Activated naive CD4-positive, alpha-beta T cell treated with anti-CD3 and anti-CD28 coated beads for 36 hours (primary cell): ENCODE measurements at regions not wholly inside any gene's neighbourhood (a gene's known extent, or its start where the extent isn't known, plus 50 kb on each side); places are given as distances from the start of the nearest gene placed in this dataset.
"Not testable (repeated sequence)": the region's sequence is repeated elsewhere in the genome, so short reads cannot be mapped to it uniquely, and the experiment has no call there.

Source experiments
- CTCF ChIA-PET: fragments of 350-600 bp; sonication (Branson Sonifier 250); formaldehyde crosslinking; loops from one replicate; lab custom pipeline; 2021; ENCODE audit warnings: antibody characterized with exemption; lab: Charles Lee
- DNase-seq: peaks from one replicate; pipeline ENCODE4 v3.0.0-alpha.2; 2020
- H3K27ac Mint-ChIP-seq: one replicate; pipeline ENCODE4 v1.8.0; 2021; ENCODE audit warnings: mild to moderate bottlenecking, mixed read lengths
- H3K27me3 Mint-ChIP-seq: one replicate; pipeline ENCODE4 v1.8.0; 2021; ENCODE audit warnings: low read depth, mixed read lengths
- H3K36me3 Mint-ChIP-seq: one replicate; pipeline ENCODE4 v1.8.0; 2021; ENCODE audit warnings: low read depth, mixed read lengths
- H3K4me1 Mint-ChIP-seq: one replicate; pipeline ENCODE4 v1.8.0; 2021; ENCODE audit warnings: low read depth, mixed read lengths
- H3K4me3 Mint-ChIP-seq: one replicate; pipeline ENCODE4 v1.8.0; 2021; ENCODE audit warnings: mild to moderate bottlenecking, moderate library complexity, mixed read lengths
- H3K9me3 Mint-ChIP-seq: one replicate; pipeline ENCODE4 v1.8.0; 2021; ENCODE audit warnings: mixed read lengths
- intact Hi-C: fragments of 100-400 bp; cut with micrococcal nuclease; formaldehyde crosslinking; loops from one replicate; pipeline ENCODE4 v1.15.1; 2023

GRCh38 chr12:4151362-4152121, 122.0 kb upstream of the CCND2 start:
- Mint-ChIP-seq H3K36me3 (peaks cover 5% of the 10 kb centered on the region), H3K27ac (peak overlapping the region; percentile 98), H3K4me3 (no peak overlapping the region), H3K27me3 (no peaks in the 10 kb centered on the region), H3K9me3 (peaks cover 3% of the 10 kb centered on the region), H3K4me1 (peaks cover 87% of the 10 kb centered on the region)
- CTCF ChIA-PET = interaction anchor here (0.5 to 6.8 kb wide), 7 partner anchors 9 to 150 kb away, joined by 3 to 29 read pairs (median 4); no protein-coding TSS in a partner anchor
- DNase-seq = peak; percentile 6
- intact Hi-C loops = loop anchor here (1.0 to 5.0 kb wide), 2 partner anchors 9 to 89 kb away; no protein-coding TSS in a partner anchor

DNA sequence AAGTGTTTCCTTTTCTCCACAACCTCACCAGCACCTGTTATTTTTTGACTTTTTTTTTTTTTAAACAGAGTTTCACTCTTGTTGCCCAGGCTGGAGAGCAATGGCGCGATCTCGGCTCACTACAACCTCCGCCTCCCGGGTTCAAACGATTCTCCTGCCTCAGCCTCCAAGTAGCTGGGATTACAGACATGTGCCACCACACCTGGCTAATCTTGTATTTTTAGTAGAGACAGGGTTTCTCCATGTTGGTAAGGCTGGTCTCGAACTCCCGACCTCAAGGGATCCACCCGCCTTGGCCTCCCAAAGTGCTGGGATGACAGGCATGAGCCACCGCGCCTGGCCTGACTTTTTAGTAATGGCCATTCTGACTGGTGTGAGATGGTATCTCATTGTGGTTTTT, 123.2 kb upstream of the CCND2 start:
- not testable (repeated sequence) for H3K27me3 Mint-ChIP-seq, H3K4me3 Mint-ChIP-seq, H3K36me3 Mint-ChIP-seq, H3K9me3 Mint-ChIP-seq
- peak overlapping the region; percentile 16 for H3K27ac Mint-ChIP-seq
- CTCF ChIA-PET = interaction anchor here (6.8 kb wide), 1 partner anchor 15 kb away, joined by 29 read pairs; no protein-coding TSS in a partner anchor
- peaks cover 89% of the 10 kb centered on the region for H3K4me1 Mint-ChIP-seq
- intact Hi-C loops = loop anchor here (5.0 kb wide), 1 partner anchor 88 kb away; no protein-coding TSS in a partner anchor
- DNase-seq = peak; percentile 5

GRCh38 chr12:4148418-4149056, 125.0 kb upstream of the CCND2 start:
- Mint-ChIP-seq H3K4me1 (peaks cover 89% of the 10 kb centered on the region), H3K36me3 (peaks cover 5% of the 10 kb centered on the region), H3K4me3 (no peak overlapping the region), H3K27me3 (no peaks in the 10 kb centered on the region), H3K9me3 (peaks cover 3% of the 10 kb centered on the region), H3K27ac (peak overlapping the region; percentile 92)
- intact Hi-C loops = no loop called here
- peak; percentile 82 for DNase-seq
- CTCF ChIA-PET = interaction anchor here (1.3 to 5.2 kb wide), 3 partner anchors 7 to 128 kb away, joined by 3 to 55 read pairs (median 5); no protein-coding TSS in a partner anchor

DNA sequence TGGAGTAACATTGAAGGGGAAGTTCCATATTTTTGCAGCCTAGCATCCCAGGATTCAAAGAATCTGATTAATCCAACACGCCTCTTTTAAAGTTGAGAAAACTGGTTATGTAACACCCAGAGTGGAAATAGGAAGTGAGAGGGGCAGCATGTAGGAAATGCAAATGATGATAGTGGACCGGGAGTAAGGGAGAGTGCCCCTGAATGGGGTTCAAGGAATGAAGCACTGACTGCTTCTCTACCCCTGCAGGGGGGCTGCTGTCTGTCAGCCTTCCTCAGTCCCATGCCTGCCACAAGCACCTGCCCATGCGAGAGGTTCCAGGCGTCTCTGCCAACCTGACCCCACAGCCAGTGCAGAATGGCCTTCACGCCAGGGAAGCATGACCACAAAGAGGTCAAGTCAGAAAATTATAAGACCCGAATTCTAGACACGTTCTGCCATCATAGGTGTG, 126.5 kb upstream of the CCND2 start:
- intact Hi-C loops = no loop called here
- H3K27me3 Mint-ChIP-seq = no peaks in the 10 kb centered on the region
- CTCF ChIA-PET = interaction anchor here (0.9 to 8.1 kb wide), 7 partner anchors 10 to 130 kb away, joined by 4 to 55 read pairs (median 23); partner anchors contain the start of gene CCND2

DNA sequence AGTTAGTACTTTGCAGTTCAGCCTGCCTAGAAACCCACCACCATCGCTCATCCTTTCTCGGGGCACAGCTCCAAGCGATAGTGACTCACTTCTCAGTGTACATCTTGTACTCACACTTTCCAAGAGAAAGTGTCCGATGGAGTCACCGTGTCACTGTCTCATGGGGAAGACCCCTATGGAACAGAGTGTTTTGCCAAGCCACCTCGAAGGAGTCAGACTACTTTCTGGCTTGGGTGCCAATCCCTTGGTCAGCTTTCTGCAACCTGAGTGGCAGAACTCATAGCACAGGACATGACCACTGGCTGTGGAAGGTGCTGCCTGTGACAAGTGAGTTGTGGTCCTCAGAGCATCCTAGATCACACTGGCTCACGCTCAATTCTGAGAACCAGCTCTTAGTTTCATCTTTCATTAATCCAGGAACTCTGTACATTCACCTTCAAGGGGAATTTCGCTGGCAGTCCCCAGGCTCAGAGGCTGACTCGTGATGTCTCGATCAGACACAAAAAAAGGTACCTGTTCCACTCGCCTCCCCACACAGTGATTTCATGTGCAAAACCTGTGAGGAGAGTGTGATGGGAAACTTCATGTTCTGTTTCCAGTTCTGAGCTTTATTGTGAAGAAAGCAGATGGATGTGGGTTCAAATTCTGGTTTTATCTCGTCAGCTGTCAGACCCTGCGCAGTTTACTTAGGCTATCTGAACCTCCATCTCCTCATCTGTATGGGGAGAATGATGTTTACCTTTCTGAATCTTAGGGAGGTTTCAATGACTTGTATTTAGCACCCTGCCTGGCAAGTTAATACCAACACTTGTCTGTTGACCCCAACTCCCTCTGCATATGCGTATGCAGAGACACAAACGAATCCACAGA, 127.3 kb upstream of the CCND2 start:
- CTCF ChIA-PET = interaction anchor here (0.9 to 8.1 kb wide), 13 partner anchors 8 to 130 kb away, joined by 3 to 55 read pairs (median 8); partner anchors contain the start of gene CCND2
- Mint-ChIP-seq H3K4me3 (peak overlapping the region; percentile 36), H3K4me1 (peaks cover 87% of the 10 kb centered on the region), H3K36me3 (peaks cover 2% of the 10 kb centered on the region), H3K9me3 (peaks cover 2% of the 10 kb centered on the region), H3K27ac (peak overlapping the region; percentile 92), H3K27me3 (no peaks in the 10 kb centered on the region)
- peak; percentile 92 for DNase-seq
- intact Hi-C loops = loop anchor here (1.0 kb wide), 8 partner anchors 8 to 276 kb away; no protein-coding TSS in a partner anchor

More for the DNA sequence above, 126.5 kb upstream of the CCND2 start:
- DNase-seq = no peak
- peak overlapping the region; percentile 92 for H3K27ac Mint-ChIP-seq
- H3K36me3 Mint-ChIP-seq = peaks cover 5% of the 10 kb centered on the region
- peaks cover 3% of the 10 kb centered on the region for H3K9me3 Mint-ChIP-seq
- no peak overlapping the region for H3K4me3 Mint-ChIP-seq
- H3K4me1 Mint-ChIP-seq = peaks cover 87% of the 10 kb centered on the region

- CTCF ChIA-PET = interaction anchor here (0.6 to 8.1 kb wide), 15 partner anchors 9 to 175 kb away, joined by 3 to 55 read pairs (median 4); partner anchors contain the start of gene CCND2
- Mint-ChIP-seq H3K4me1 (peaks cover 92% of the 10 kb centered on the region), H3K27me3 (no peaks in the 10 kb centered on the region), H3K27ac (peak overlapping the region; percentile 92), H3K4me3 (no peak overlapping the region), H3K36me3 (no peaks in the 10 kb centered on the region), H3K9me3 (no peaks in the 10 kb centered on the region)
- no peak for DNase-seq
- intact Hi-C loops = no loop called here
These were observed 128.9 kb upstream of the CCND2 start for GRCh38 chr12:4144676-4145075.

GRCh38 chr12:4143896-4144295, 129.7 kb upstream of the CCND2 start:
- Mint-ChIP-seq H3K27ac (peak overlapping the region; percentile 92), H3K27me3 (no peaks in the 10 kb centered on the region), H3K4me1 (peaks cover 97% of the 10 kb centered on the region), H3K36me3 (no peaks in the 10 kb centered on the region), H3K4me3 (no peak overlapping the region), H3K9me3 (peaks cover 1% of the 10 kb centered on the region)
- peak; percentile 58 for DNase-seq
- intact Hi-C loops = loop anchor here (1.0 kb wide), 2 partner anchors 9 to 133 kb away; no protein-coding TSS in a partner anchor
- CTCF ChIA-PET = interaction anchor here (0.6 to 8.1 kb wide), 18 partner anchors 9 to 238 kb away, joined by 3 to 55 read pairs (median 4); partner anchors contain the start of gene CCND2

DNA sequence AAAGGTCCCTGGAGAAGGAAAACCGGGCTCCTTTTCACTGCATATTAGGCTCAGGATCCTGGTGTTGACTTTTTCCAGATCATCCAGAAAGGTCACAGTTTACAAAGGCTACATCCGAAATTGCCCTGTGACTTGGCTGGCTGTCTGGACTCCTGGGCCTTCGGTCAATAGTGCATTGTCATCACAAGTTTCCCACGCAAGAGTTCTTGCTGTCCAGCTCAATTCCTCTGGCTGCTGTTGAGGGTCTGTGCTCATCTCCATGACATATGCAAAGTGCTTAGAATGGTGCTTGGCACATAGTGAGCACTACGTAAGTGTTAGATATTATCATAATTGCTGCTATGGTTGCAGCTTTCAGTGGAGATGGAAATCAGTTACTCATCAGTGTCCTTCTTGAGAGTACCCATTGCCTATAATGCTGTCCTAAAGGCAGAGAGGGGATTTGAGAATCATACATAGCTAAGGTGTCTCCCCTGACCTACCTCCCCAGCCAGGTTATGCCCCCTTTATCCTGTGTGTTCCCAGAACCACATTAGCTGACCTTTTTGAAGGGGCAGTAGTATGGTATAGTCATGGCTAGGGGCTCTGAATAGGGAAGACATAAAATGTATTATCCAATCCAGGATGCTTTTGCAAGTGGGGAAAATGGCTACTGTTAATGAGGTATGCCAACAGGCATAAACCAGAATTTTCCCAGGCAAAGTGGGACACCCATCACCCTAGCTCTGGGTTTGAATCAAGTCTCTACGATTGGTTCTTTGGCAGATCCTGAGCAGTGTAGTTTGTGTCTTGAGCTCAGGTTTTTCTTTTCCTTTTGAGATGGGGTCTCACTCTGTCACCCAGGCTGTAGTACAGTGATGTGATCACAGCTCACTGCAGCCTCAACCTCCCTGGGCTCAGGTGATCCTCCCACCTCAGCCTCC, 132.0 kb upstream of the CCND2 start:
- H3K4me3 Mint-ChIP-seq = no peak overlapping the region
- DNase-seq = no peak

DNA sequence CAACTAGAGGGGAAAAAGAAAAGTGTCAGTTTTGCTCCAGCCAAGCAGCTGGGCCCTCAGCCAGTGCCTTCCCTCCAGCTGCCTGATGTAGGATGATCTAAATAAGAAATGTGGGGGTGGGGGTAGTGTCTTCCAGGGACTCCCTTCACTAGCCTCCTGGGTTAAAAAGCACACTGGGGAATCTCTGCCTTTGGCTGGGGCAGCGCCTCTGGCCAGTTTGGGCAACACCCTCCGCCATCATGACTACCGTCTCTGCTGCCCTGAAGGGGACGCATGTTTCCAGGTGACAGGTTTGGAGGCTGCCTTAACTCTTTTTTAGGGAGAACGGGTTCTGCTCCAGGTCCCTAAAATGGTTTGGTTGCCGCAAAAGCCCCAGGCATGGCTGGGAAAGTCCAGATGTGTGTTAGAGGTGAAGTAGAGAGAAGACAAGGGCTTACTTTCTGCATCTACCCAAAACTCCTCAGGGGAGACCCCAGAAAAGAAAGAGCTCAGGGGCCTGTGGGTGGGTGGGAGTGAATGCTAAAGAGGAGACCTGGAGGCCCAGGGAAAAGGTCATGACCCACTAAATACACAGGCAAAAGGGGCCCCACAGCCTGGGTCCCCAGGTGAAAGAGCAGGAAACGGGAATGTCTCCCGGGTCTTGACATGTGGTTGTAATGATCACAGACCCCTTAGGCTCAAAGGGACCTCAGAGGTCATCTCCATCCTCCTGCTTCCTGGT, 132.8 kb upstream of the CCND2 start:
- peak overlapping the region; percentile 90 for H3K27ac Mint-ChIP-seq
- H3K9me3 Mint-ChIP-seq = peaks cover 2% of the 10 kb centered on the region
- intact Hi-C loops = no loop called here
- H3K4me3 Mint-ChIP-seq = no peak overlapping the region
- H3K36me3 Mint-ChIP-seq = peaks cover under 1% of the 10 kb centered on the region
- DNase-seq = no peak
- H3K27me3 Mint-ChIP-seq = no peaks in the 10 kb centered on the region
- CTCF ChIA-PET = interaction anchor here (1.0 to 8.1 kb wide), 5 partner anchors 13 to 138 kb away, joined by 4 to 54 read pairs (median 10); partner anchors contain the start of gene CCND2
- peaks cover 90% of the 10 kb centered on the region for H3K4me1 Mint-ChIP-seq

More for the DNA sequence above, 132.0 kb upstream of the CCND2 start:
- CTCF ChIA-PET = interaction anchor here (0.9 to 8.1 kb wide), 12 partner anchors 10 to 255 kb away, joined by 3 to 54 read pairs (median 6); partner anchors contain the start of gene CCND2
- peaks cover 2% of the 10 kb centered on the region for H3K9me3 Mint-ChIP-seq
- no peaks in the 10 kb centered on the region for H3K36me3 Mint-ChIP-seq
- intact Hi-C loops = no loop called here
- no peaks in the 10 kb centered on the region for H3K27me3 Mint-ChIP-seq
- peaks cover 90% of the 10 kb centered on the region for H3K4me1 Mint-ChIP-seq
- H3K27ac Mint-ChIP-seq = peak overlapping the region; percentile 90

GRCh38 chr12:4139191-4139590, 134.4 kb upstream of the CCND2 start:
- CTCF ChIA-PET = interaction anchor here (0.7 to 8.1 kb wide), 6 partner anchors 12 to 146 kb away, joined by 3 to 44 read pairs (median 4); no protein-coding TSS in a partner anchor
- H3K27ac Mint-ChIP-seq = peak overlapping the region; percentile 59
- peaks cover 4% of the 10 kb centered on the region for H3K9me3 Mint-ChIP-seq
- no peak overlapping the region for H3K4me3 Mint-ChIP-seq
- no peaks in the 10 kb centered on the region for H3K27me3 Mint-ChIP-seq
- H3K4me1 Mint-ChIP-seq = peaks cover 90% of the 10 kb centered on the region
- no peak for DNase-seq
- H3K36me3 Mint-ChIP-seq = peaks cover 3% of the 10 kb centered on the region
- intact Hi-C loops = no loop called here
